ENCODE measurements at regions not wholly inside any gene's neighbourhood (a gene's known extent, or its start where the extent isn't known, plus 50 kb on each side); places are given as distances from the start of the nearest gene placed in this dataset.

GRCh38 chr12:58452546-58452945, 467.8 kb downstream of the LRIG3 start:
- no peak overlapping the region for H3K4me3 ChIP-seq (ENCODE audit: low read depth, low read length)
- no peak for TF ChIP-seq CTCF (IDR thresholded peaks at IDR 0.05; ENCODE audit: low read depth, low read length)

- TF ChIP-seq CTCF (IDR thresholded peaks at IDR 0.05; ENCODE audit: low read depth, low read length): no peak
- H3K4me3 ChIP-seq (ENCODE audit: low read depth, low read length): no peak overlapping the region
Observed at GRCh38 chr12:58453306-58453705, 467.0 kb downstream of the LRIG3 start.

GRCh38 chr12:58455136-58455535, 465.2 kb downstream of the LRIG3 start:
- H3K4me3 ChIP-seq (ENCODE audit: low read depth, low read length): no peak overlapping the region
- no peak for TF ChIP-seq CTCF (IDR thresholded peaks at IDR 0.05; ENCODE audit: low read depth, low read length)

- no peak for TF ChIP-seq CTCF (IDR thresholded peaks at IDR 0.05; ENCODE audit: low read depth, low read length)
- no peak overlapping the region for H3K4me3 ChIP-seq (ENCODE audit: low read depth, low read length)
Observed at GRCh38 chr12:58458102-58458501, 462.2 kb downstream of the LRIG3 start.

- H3K4me3 ChIP-seq (ENCODE audit: low read depth, low read length): no peak overlapping the region
- no peak for TF ChIP-seq CTCF (IDR thresholded peaks at IDR 0.05; ENCODE audit: low read depth, low read length)
Observed at GRCh38 chr12:58459191-58459590, 461.1 kb downstream of the LRIG3 start.

- TF ChIP-seq CTCF (IDR thresholded peaks at IDR 0.05; ENCODE audit: low read depth, low read length): no peak
- H3K4me3 ChIP-seq (ENCODE audit: low read depth, low read length): no peak overlapping the region
Observed at GRCh38 chr12:58463051-58463450, 457.3 kb downstream of the LRIG3 start.

GRCh38 chr12:58465418-58465817, 454.9 kb downstream of the LRIG3 start:
- TF ChIP-seq CTCF (IDR thresholded peaks at IDR 0.05; ENCODE audit: low read depth, low read length): no peak

More at GRCh38 chr12:58465418-58465817, 454.9 kb downstream of the LRIG3 start:
- H3K4me3 ChIP-seq (ENCODE audit: low read depth, low read length): no peak overlapping the region

Measured in WI38 (cell line).